ENCODE measurements at regions not wholly inside any gene's neighbourhood (a gene's known extent, or its start where the extent isn't known, plus 50 kb on each side); places are given as distances from the start of the nearest gene placed in this dataset.
A peak's percentile ranks its signal among the peaks of the same experiment; 100 is the strongest.
"Not testable (repeated sequence)": the region's sequence is repeated elsewhere in the genome, so short reads cannot be mapped to it uniquely, and the experiment has no call there.

DNA sequence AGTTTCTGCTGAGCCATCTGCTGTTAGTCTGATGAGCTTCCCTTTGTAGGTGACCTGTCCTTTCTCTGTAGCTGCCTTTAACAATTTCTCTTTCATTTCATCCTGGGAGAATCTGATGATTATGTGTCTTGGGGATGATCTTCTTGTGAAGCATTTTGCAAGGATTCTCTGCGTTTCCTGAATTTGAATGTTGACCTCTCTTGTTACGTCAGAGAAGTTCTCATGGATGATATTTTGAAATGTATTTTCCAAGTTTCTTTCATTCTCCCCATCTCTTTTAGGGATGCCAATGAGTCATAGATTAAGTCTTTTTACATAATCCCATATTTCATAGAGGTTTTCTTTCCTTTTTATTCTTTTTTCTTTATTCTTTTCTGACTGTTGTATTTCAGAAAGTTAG is 184.2 kb upstream of the BET1 start:
- no peak overlapping the region for H3K27ac ChIP-seq (ENCODE audit: insufficient read depth, low read length)
- H3K9me3 ChIP-seq (ENCODE audit: control insufficient read depth, insufficient read depth, low read depth, low read length), result no peaks in the 10 kb centered on the region
- no peak for TF ChIP-seq EZH2 (IDR thresholded peaks at IDR 0.05; ENCODE audit: low read length, missing control alignments)
- TF ChIP-seq, protein P1, sequence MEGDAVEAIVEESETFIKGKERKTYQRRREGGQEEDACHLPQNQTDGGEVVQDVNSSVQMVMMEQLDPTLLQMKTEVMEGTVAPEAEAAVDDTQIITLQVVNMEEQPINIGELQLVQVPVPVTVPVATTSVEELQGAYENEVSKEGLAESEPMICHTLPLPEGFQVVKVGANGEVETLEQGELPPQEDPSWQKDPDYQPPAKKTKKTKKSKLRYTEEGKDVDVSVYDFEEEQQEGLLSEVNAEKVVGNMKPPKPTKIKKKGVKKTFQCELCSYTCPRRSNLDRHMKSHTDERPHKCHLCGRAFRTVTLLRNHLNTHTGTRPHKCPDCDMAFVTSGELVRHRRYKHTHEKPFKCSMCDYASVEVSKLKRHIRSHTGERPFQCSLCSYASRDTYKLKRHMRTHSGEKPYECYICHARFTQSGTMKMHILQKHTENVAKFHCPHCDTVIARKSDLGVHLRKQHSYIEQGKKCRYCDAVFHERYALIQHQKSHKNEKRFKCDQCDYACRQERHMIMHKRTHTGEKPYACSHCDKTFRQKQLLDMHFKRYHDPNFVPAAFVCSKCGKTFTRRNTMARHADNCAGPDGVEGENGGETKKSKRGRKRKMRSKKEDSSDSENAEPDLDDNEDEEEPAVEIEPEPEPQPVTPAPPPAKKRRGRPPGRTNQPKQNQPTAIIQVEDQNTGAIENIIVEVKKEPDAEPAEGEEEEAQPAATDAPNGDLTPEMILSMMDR (conservative IDR thresholded peaks at IDR 0.05 in 1 of 2, IDR thresholded peaks at IDR 0.05 in 1 of 2; ENCODE audit: low read depth in 1 of 2, low read length in 2 of 2), result no peak
- no peaks in the 10 kb centered on the region for H4K20me1 ChIP-seq (ENCODE audit: control insufficient read depth, extremely low read depth, insufficient read depth, low read length)
- H3K4me2 ChIP-seq (ENCODE audit: extremely low read depth, insufficient read depth, low read length), result no peak overlapping the region
- peaks cover 10% of the 10 kb centered on the region for H3K4me1 ChIP-seq (ENCODE audit: control insufficient read depth, extremely low read depth, insufficient read depth, low read length)
- no peaks in the 10 kb centered on the region for H3K79me2 ChIP-seq (ENCODE audit: control insufficient read depth, insufficient read depth, low read length)
- DNase-seq (ENCODE audit: low read depth in 2 of 2), result peak in 1 of 2 donors; percentile 40
- no peaks in the 10 kb centered on the region for H3K36me3 ChIP-seq (ENCODE audit: control insufficient read depth, insufficient read depth, low read length)
- no peak overlapping the region for H3K4me3 ChIP-seq (replicated peaks in 1 of 4; ENCODE audit: control extremely low read depth in 1 of 4, insufficient read depth in 1 of 4, low read depth in 3 of 4, low read length in 4 of 4)
- H2AFZ ChIP-seq (ENCODE audit: low read length), result no peak overlapping the region
- H3K9ac ChIP-seq (ENCODE audit: insufficient read depth, low read length), result no peak overlapping the region
- no peaks in the 10 kb centered on the region for H3K27me3 ChIP-seq (ENCODE audit: control insufficient read depth, insufficient read depth, low read length)

DNA sequence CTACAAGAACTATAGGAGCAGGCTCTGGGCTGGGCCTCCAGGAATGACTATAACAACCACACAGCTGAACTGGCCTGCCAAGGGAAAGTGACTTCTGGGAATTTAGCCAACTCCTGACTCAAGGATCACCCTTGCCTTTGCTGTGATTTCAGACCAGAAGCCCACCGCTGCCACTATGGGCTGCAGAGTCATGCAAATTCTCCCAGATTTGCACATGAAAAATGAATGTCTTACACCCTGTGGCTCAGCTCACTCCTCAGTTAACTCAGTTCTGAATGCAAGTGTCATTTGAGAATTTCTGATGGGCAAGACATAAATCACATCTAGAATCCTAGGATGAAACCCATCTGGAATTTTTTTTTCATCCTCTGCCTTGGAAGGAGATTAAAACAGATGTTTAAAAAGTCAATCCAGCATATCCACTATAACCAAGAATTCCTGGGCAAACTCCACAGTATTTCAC is 186.5 kb upstream of the BET1 start:
- Histone ChIP-seq H3K9ac (ENCODE audit: insufficient read depth, low read length) (no peak overlapping the region), H3K36me3 (ENCODE audit: control insufficient read depth, insufficient read depth, low read length) (no peaks in the 10 kb centered on the region), H4K20me1 (ENCODE audit: control insufficient read depth, extremely low read depth, insufficient read depth, low read length) (no peaks in the 10 kb centered on the region), H3K9me3 (ENCODE audit: control insufficient read depth, insufficient read depth, low read depth, low read length) (no peaks in the 10 kb centered on the region), H3K4me3 (replicated peaks in 1 of 4; ENCODE audit: control extremely low read depth in 1 of 4, insufficient read depth in 1 of 4, low read depth in 3 of 4, low read length in 4 of 4) (no peak overlapping the region), H3K4me2 (ENCODE audit: extremely low read depth, insufficient read depth, low read length) (peak overlapping the region; percentile 51), H3K79me2 (ENCODE audit: control insufficient read depth, insufficient read depth, low read length) (no peaks in the 10 kb centered on the region), H3K27me3 (ENCODE audit: control insufficient read depth, insufficient read depth, low read length) (no peaks in the 10 kb centered on the region), H3K27ac (ENCODE audit: insufficient read depth, low read length) (peak overlapping the region; percentile 23), H3K4me1 (ENCODE audit: control insufficient read depth, extremely low read depth, insufficient read depth, low read length) (peaks cover 5% of the 10 kb centered on the region), H2AFZ (ENCODE audit: low read length) (no peak overlapping the region)
- no peak for TF ChIP-seq EZH2 (IDR thresholded peaks at IDR 0.05; ENCODE audit: low read length, missing control alignments)
- TF ChIP-seq, protein P1 (conservative IDR thresholded peaks at IDR 0.05 in 1 of 2, IDR thresholded peaks at IDR 0.05 in 1 of 2; ENCODE audit: low read depth in 1 of 2, low read length in 2 of 2), result no peak
- peak; percentile 98 for DNase-seq (ENCODE audit: low read depth in 2 of 2)

DNA sequence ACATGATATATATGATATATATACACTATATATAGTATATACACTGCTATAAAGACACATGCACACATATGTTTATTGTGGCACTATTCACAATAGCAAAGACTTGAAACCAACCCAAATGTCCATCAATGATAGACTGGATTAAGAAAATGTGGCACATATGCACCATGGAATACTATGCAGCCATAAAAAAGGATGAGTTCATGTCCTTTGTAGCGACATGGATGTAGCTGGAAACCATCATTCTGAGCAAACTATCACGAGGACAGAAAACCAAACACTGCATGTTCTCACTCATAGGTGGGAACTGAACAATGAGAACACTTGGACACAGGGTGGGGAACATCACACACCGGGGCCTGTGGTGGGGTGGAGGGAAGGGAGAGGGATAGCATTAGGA is 190.3 kb upstream of the BET1 start:
- not testable (repeated sequence) for H2AFZ ChIP-seq (ENCODE audit: low read length); H3K27me3 ChIP-seq (ENCODE audit: control insufficient read depth, insufficient read depth, low read length); H4K20me1 ChIP-seq (ENCODE audit: control insufficient read depth, extremely low read depth, insufficient read depth, low read length); H3K4me2 ChIP-seq (ENCODE audit: extremely low read depth, insufficient read depth, low read length); H3K27ac ChIP-seq (ENCODE audit: insufficient read depth, low read length); H3K4me3 ChIP-seq (replicated peaks in 1 of 4; ENCODE audit: control extremely low read depth in 1 of 4, insufficient read depth in 1 of 4, low read depth in 3 of 4, low read length in 4 of 4); H3K9ac ChIP-seq (ENCODE audit: insufficient read depth, low read length); H3K9me3 ChIP-seq (ENCODE audit: control insufficient read depth, insufficient read depth, low read depth, low read length); DNase-seq (ENCODE audit: low read depth in 2 of 2); H3K4me1 ChIP-seq (ENCODE audit: control insufficient read depth, extremely low read depth, insufficient read depth, low read length); H3K79me2 ChIP-seq (ENCODE audit: control insufficient read depth, insufficient read depth, low read length); H3K36me3 ChIP-seq (ENCODE audit: control insufficient read depth, insufficient read depth, low read length)
